B cell (primary cell): ENCODE measurements at regions not wholly inside any gene's neighbourhood (a gene's known extent, or its start where the extent isn't known, plus 50 kb on each side); places are given as distances from the start of the nearest gene placed in this dataset.

Experiments
- ATAC-seq: fragments of 200-7000 bp; cut with Tn5 transposase; one replicate; pipeline ENCODE4 v1.10.0; 2021; ENCODE audit warnings: low read depth, mild to moderate bottlenecking, moderate number of reproducible peaks, moderate library complexity
- CTCF ChIA-PET: fragments of 350-600 bp; sonication (Branson Sonifier 250); formaldehyde crosslinking; loops from one replicate; lab custom pipeline; 2021; ENCODE audit warnings: antibody characterized with exemption, inconsistent platforms; lab: Charles Lee
- POLR2A ChIA-PET: fragments of 350-600 bp; sonication (Branson Sonifier 250); formaldehyde crosslinking; loops from one replicate; lab custom pipeline; 2021; ENCODE audit warnings: antibody characterized with exemption; lab: Charles Lee
- DNase-seq: peaks from one replicate; pipeline ENCODE4 v3.0.0; 2013
- H2AFZ ChIP-seq: 2 replicates; pipeline ENCODE4 v1.6.1; 2012; ENCODE audit warnings: mild to moderate bottlenecking, low read depth, low read length; ENCODE audit not compliant: insufficient read depth, poor library complexity, severe bottlenecking
- H3K27ac ChIP-seq, 2 donors: 1 replicate in 1 of 2; 2 replicates in 1 of 2; pipeline ENCODE4 v1.5.1; 2012 to 2013; ENCODE audit warnings: low read length in 2 of 2, mild to moderate bottlenecking in 2 of 2, moderate library complexity in 1 of 2
- H3K27me3 ChIP-seq, 4 experiments: fragments of 200-600 bp in 1 of 4; sonication (generic) in 1 of 4; replicated peaks in 1 of 4; 1 replicate in 2 of 4; 2 replicates in 2 of 4; pipeline versions ENCODE4 v1.6.1 to v1.7.0; 2013 to 2016; ENCODE audit warnings: low read length in 3 of 4, mild to moderate bottlenecking in 2 of 4, mixed read lengths in 1 of 4, moderate library complexity in 1 of 4; ENCODE audit not compliant: insufficient read depth in 4 of 4, control insufficient read depth in 3 of 4; ENCODE audit errors: control extremely low read depth in 1 of 4
- H3K36me3 ChIP-seq, 2 experiments: replicated peaks in 1 of 2; 1 replicate in 1 of 2; 2 replicates in 1 of 2; pipeline versions ENCODE4 v1.6.1 to v1.7.1; 2013; ENCODE audit warnings: low read length in 1 of 2; ENCODE audit not compliant: insufficient read depth in 2 of 2, control insufficient read depth in 1 of 2; ENCODE audit errors: control extremely low read depth in 1 of 2, extremely low read depth in 1 of 2
- H3K4me1 ChIP-seq, 2 donors: fragments of 200-600 bp in 1 of 2; sonication (generic) in 1 of 2; 1 replicate in 1 of 2; 2 replicates in 1 of 2; pipeline versions ENCODE4 v1.5.1 to v1.6.1; 2013 to 2017; ENCODE audit warnings: low read length in 2 of 2; ENCODE audit not compliant: control insufficient read depth in 2 of 2, insufficient read depth in 2 of 2
- H3K4me2 ChIP-seq: replicated peaks from 2 replicates; pipeline ENCODE3; 2012; ENCODE audit warnings: mild to moderate bottlenecking, low read depth, low read length; ENCODE audit not compliant: poor library complexity, severe bottlenecking
- H3K4me3 ChIP-seq, 5 experiments: fragments of 200-600 bp in 1 of 5; sonication (generic) in 1 of 5; 1 replicate in 3 of 5; 2 replicates in 2 of 5; pipeline versions ENCODE4 v1.5.1 to v1.7.0; 2011 to 2016; ENCODE audit warnings: low read length in 4 of 5, mild to moderate bottlenecking in 4 of 5, low read depth in 2 of 5, control low read depth in 1 of 5, moderate library complexity in 1 of 5; ENCODE audit not compliant: insufficient read depth in 1 of 5; ENCODE audit errors: control extremely low read depth in 1 of 5, extremely low read depth in 1 of 5
- H3K79me2 ChIP-seq: fragments of 200-600 bp; sonication (generic); one replicate; pipeline ENCODE4 v1.6.0; 2016; ENCODE audit warnings: low read length; ENCODE audit not compliant: control insufficient read depth, insufficient read depth
- H3K9ac ChIP-seq: fragments of 200-600 bp; sonication (generic); 2 replicates; pipeline ENCODE4 v1.6.1; 2017; ENCODE audit warnings: mild to moderate bottlenecking, low read length, moderate library complexity
- H3K9me3 ChIP-seq, 3 donors: one replicate each; pipeline versions ENCODE4 v1.6.1 to v1.7.1; 2013; ENCODE audit warnings: low read length in 2 of 3; ENCODE audit not compliant: control insufficient read depth in 2 of 3, insufficient read depth in 1 of 3; ENCODE audit errors: control extremely low read depth in 1 of 3
- H4K20me1 ChIP-seq: 2 replicates; pipeline ENCODE4 v1.6.0; 2012; ENCODE audit warnings: mild to moderate bottlenecking, low read length; ENCODE audit not compliant: insufficient read depth, control insufficient read depth, poor library complexity, severe bottlenecking
- H3K27ac Mint-ChIP-seq: one replicate; pipeline ENCODE4 v1.8.0; 2021; ENCODE audit warnings: mixed read lengths
- H3K27me3 Mint-ChIP-seq: one replicate; pipeline ENCODE4 v1.8.0; 2021; ENCODE audit warnings: mixed read lengths
- H3K4me1 Mint-ChIP-seq: one replicate; pipeline ENCODE4 v1.8.0; 2021; ENCODE audit warnings: mixed read lengths
- H3K4me3 Mint-ChIP-seq: one replicate; pipeline ENCODE4 v1.8.0; 2021; ENCODE audit warnings: mixed read lengths
- H3K9me3 Mint-ChIP-seq: one replicate; pipeline ENCODE4 v1.8.0; 2022; ENCODE audit warnings: mixed read lengths; ENCODE audit not compliant: insufficient read depth
- CTCF ChIP-seq: fragments of 200-600 bp; IDR thresholded peaks from one replicate; pipeline ENCODE4 v1.8.0; 2022; ENCODE audit warnings: antibody characterized with exemption, mild to moderate bottlenecking
- EZH2 ChIP-seq: IDR thresholded peaks from 2 replicates; pipeline ENCODE4 v1.6.1; 2012; ENCODE audit warnings: borderline replicate concordance, low read depth, mild to moderate bottlenecking, moderate library complexity, low read length; ENCODE audit not compliant: insufficient read depth, poor library complexity, severe bottlenecking
- WGBS: methylation state at CpG from one replicate; pipeline ENCODE4 v1.1.5; 2013; ENCODE audit warnings: missing lambda C conversion rate; ENCODE audit not compliant: insufficient coverage; 5-methylcytosine and 5-hydroxymethylcytosine counted together
- intact Hi-C: fragments of 100-400 bp; cut with micrococcal nuclease; formaldehyde crosslinking; loops from one replicate; pipeline ENCODE4 v1.10.0; 2022

GRCh38 chr12:115394496-115395220, 710.7 kb upstream of the TBX3 start:
- H3K4me1 Mint-ChIP-seq = no peaks in the 10 kb centered on the region
- POLR2A ChIA-PET = no interaction called here
- CTCF ChIA-PET = no interaction called here
- DNase-seq = no peak
- Histone ChIP-seq H3K4me3 (no peak overlapping the region), H3K9ac (no peak overlapping the region), H3K9me3 (peaks cover 0 to 9% (median 6%) of the 10 kb centered on the region in 3 donors), H3K27ac (no peak overlapping the region), H3K79me2 (no peaks in the 10 kb centered on the region), H2AFZ (no peak overlapping the region), H3K36me3 (no peaks in the 10 kb centered on the region), H3K27me3 (no peaks in the 10 kb centered on the region), H3K4me1 (no peaks in the 10 kb centered on the region), H4K20me1 (no peaks in the 10 kb centered on the region), H3K4me2 (no peak overlapping the region)
- no peak for ATAC-seq
- no peaks in the 10 kb centered on the region for H3K9me3 Mint-ChIP-seq
- no CpG with 5 or more reads among the region's 5 CpGs for WGBS
- no peaks in the 10 kb centered on the region for H3K27me3 Mint-ChIP-seq
- H3K27ac Mint-ChIP-seq = no peak overlapping the region
- no peak for TF ChIP-seq CTCF
- no peak for TF ChIP-seq EZH2
- intact Hi-C loops = no loop called here
- H3K4me3 Mint-ChIP-seq = no peak overlapping the region

- no peaks in the 10 kb centered on the region for H3K27me3 ChIP-seq
- H3K4me2 ChIP-seq = no peak overlapping the region
- H4K20me1 ChIP-seq = no peaks in the 10 kb centered on the region
- H3K4me1 ChIP-seq = no peaks in the 10 kb centered on the region
- H3K79me2 ChIP-seq = no peaks in the 10 kb centered on the region
- H3K9me3 ChIP-seq = peaks cover 0 to 8% (median 0%) of the 10 kb centered on the region in 3 donors
- H3K4me3 Mint-ChIP-seq = no peak overlapping the region
- H3K9ac ChIP-seq = no peak overlapping the region
- 73% methylated on average over 2 of the region's 6 CpGs for WGBS
- no peak overlapping the region for H3K27ac ChIP-seq
- ATAC-seq = no peak
- H2AFZ ChIP-seq = no peak overlapping the region
- no peak overlapping the region for H3K4me3 ChIP-seq
- H3K4me1 Mint-ChIP-seq = no peaks in the 10 kb centered on the region
- CTCF ChIA-PET = no interaction called here
- DNase-seq = no peak
- TF ChIP-seq CTCF = no peak
- no peak for TF ChIP-seq EZH2
- no peak overlapping the region for H3K27ac Mint-ChIP-seq
- H3K36me3 ChIP-seq = no peaks in the 10 kb centered on the region
- H3K9me3 Mint-ChIP-seq = no peaks in the 10 kb centered on the region
- intact Hi-C loops = no loop called here
- H3K27me3 Mint-ChIP-seq = no peaks in the 10 kb centered on the region
- POLR2A ChIA-PET = no interaction called here
Observed at GRCh38 chr12:115388139-115388538, 704.2 kb upstream of the TBX3 start.
